HG02588 (cell line): ENCODE measurements at regions not wholly inside any gene's neighbourhood (a gene's known extent, or its start where the extent isn't known, plus 50 kb on each side); places are given as distances from the start of the nearest gene placed in this dataset.
"Not testable (repeated sequence)": the region's sequence is repeated elsewhere in the genome, so short reads cannot be mapped to it uniquely, and the experiment has no call there.

Experiments
- ATAC-seq: cut with Tn5 transposase; IDR thresholded peaks from one replicate; pipeline ENCODE4 v1.9.1; 2021; ENCODE audit warnings: mild to moderate bottlenecking, moderate library complexity; ENCODE audit not compliant: unreplicated experiment

DNA sequence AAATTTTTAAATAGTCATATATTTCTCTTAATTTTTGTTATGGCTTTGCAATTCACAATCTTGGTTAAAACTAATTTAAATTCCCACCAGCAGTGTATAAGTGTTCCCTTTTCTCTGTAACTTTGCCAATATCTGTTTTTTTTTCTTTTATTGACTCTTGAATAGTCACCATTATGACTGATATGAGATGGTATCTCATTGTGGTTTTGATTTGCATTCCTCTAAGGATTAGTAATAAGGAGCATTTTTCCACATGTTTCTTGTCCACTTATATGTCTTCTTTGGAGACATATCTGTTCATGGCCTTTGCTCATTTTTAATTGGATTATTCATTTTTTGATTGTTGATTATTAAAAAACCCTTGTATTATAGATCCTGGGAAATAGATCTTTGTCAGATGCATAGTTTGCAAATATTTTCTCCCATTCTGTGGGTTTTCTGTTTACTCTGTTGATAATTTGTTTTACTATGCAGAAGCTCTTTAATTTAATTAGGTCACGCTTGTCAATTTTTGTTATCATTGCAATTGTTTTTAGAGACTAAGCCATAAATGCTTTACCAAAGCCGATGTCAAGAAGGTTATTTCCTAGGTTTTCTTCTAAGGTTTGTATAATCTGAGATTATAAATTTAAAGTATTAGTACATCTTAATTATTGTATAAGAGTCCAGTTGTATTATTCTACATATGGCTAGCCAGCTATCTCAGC lies 610.9 kb downstream of the CHSY3 start:
- no peak for ATAC-seq

DNA sequence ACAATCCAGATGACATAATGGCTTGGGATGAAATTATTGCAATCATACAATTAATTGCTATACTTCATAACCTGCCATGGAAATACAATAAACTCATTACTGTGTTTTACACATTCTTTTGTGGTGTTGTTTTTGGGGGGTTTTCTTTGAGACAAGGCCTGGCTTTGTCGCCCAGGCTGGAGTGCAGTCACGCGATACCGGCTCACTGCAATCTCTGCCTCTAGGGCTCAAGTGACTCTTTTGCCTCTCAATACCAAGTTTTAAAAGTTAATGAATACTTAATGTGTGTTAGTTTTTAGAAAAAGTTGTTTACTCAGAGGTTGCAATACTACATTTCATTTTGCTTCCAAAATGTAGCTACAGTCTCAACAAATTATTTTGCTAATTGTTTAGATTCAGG lies 598.4 kb downstream of the CHSY3 start:
- ATAC-seq, result no peak

DNA sequence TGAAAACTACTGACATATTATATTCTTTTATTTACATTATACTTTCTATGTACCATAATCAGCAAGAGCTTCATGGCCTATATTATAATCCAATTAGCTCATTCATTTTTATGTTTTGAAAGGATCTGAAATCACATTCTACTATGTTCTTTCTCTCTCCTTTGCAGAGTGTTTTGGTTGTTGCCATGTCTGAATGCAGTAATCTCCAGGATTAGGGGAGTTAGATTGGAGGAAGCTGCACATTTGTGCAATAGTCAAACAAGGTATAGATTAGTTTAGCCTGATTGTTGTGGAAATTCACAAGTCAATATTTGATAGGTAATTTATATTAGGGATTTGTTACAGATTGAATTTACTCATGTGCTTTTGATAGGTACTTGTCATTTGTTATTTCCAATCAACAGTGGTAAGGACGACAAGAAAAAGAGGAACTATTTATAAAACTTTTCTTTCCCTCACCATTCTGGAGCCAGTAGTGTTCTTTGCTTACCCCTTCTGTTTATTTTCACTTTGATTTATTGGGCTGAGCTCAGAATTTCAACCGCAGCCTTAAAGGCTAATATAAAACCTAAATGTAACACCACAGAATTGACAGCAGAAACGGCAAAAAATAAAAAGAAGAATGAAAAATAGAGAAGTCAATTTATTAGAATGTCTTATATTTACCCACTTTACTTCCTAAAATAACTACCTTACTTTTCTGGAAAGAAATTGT lies 597.0 kb downstream of the CHSY3 start:
- ATAC-seq, result no peak

DNA sequence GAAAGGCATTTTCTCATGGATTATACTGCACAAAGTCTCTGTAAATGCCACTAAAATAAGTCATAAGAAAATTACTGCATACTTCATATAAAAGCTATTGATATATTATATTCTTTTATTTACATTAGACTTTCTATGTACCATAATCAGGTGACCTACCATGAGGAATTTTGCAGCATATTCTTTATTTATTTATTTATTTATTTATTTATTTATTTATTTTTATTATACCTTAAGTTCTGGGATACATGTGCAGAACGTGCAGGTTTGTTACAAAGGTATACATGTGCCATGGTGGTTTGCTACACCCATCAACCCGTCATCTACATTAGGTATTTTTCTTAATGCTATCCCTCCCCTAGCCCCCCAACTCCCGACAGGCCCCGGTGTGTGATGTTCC lies 596.2 kb downstream of the CHSY3 start:
- not testable (repeated sequence) for ATAC-seq

DNA sequence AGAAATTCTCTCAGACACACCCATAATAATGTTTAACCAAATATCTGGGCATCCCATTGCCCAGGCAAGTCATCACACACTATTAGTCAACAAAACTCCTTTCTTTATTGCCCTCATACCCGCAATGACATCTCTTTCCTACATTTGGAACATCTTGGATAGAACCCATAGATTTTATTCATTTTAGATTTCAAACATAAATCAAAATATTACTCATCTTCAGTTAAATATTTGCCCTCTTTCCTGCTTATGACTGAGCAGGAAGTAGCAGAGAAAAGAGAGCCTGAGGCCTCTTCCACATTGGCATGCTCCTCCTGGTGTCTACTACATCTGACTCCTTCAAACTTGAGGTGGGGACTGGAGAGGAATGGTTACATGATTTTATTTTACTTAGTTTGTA lies 592.0 kb downstream of the CHSY3 start:
- no peak for ATAC-seq

DNA sequence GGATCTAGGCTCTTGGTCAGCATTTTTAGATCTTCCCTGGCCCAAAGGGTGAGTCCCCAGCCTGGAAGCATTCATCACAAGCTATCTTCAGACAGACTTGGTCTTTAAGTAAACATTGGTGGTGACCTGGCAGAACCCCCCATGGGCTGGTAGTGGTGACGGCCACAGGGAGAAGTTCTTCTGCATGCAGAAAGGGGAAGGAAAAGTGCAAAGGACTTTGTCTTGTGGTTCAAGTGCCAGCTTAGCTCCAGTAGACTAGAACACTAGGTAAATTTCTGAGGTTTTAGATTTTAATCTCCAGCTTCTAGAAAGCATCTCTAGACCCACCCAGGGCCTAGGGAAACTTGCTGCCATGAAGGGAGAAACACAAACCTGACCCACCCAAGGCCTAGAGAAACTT lies 584.0 kb downstream of the CHSY3 start:
- no peak for ATAC-seq

DNA sequence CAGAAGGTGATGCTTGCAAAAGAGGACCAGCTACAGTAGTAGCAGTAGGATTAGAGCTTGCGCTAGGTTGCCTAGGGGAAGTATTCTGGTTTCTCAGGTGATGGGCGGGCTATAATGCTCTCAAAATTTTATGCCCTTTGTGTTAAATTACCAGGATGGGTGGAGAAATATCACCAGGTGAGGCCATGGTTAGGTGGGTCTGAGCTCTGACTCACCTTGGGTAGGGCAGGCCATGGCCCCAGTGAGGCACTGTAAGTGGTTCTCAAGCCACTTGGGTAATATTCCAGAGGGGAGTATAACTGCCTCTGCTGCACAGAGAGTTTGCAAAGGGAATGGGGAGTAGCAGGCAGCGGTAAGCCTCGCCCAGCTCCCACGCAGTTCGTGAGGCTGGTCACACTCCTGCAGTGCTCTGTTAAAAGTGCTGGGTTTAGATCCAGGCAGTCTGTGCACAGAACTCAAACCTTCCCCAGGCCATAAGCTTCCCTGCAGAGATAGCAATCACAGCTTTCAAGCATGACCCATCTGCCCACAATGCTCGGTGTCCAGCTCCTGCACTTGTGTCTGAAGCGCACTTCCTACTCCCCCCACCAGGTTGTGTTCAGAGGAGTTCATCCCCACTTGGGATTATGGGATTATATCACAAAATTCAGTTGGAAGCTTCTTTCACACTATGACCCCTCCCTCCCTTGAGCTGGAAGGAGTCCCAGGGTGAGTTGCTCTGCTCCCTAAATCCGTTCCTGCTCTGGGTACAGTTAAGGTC lies 575.0 kb downstream of the CHSY3 start:
- no peak for ATAC-seq

DNA sequence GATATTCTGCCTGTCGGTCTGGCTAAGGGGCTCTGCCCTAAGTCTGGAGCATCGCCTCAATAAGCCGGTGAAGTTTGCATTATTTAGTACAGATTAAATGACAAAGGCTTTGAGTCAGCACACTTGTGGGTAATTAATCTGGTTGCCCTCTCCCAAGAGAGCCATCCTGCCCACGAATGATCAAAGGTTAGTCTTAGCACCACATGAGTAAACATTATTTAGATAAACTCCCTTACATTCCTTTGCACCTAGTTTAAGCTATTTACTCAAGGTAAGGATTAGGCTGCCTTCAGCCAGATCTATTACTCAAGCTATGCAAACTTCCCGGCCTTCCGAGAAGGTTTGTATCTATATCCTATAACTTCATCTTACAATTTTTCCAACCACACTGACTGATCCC lies 572.1 kb downstream of the CHSY3 start:
- ATAC-seq, result no peak

DNA sequence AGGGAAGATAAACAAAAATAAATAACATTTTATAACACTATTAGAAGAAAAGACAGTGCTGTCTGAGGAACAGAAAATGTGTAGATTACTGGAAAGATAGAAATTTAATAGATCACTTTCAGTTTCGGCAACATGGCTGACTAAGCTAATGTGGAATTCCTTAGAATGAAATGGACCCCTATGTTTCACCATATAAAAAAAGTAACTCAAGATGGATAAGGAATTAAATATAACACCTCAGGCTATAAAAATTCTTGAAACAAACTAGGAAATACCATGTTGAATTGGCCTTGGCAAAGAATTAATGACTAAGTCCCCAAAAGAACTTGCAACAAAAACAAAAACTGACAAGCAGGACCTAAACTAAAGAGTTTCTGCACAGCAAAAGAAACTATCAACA lies 558.3 kb downstream of the CHSY3 start:
- no peak for ATAC-seq

DNA sequence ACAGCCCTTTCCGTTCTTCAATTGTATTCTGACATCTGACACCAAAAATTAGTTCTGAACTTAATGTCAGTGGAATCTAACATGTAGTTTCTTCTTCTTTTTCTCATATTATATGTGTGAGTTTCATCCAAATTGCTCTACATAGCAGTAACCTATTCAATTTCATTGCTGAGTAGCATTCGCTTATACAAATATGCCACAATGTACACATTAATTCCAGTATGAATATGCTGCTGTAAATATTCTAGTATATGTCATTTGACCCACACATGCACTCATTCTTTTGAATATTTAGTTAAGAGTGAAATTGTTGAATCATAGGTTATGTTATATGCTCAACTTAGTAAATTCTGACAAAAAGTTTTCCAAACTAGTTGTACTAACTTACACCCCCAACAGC lies 550.9 kb downstream of the CHSY3 start:
- no peak for ATAC-seq

DNA sequence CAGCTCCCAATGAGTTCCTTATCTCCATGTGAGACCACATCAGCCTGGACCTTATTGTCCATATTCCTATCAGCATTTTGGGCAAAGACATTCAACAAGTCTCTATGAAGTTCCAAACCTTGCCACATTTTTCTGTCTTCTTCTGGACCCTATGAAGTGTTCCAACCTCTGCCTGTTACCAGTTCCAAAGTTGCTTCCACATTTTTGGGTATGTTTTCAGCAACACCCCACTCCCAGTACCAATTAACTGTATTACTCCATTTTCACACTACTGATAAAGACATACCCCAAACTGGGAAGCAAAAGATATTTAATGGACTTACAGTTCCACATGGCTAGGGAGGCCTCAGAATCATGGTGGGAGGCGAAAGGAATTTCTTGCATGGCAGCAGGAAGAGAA lies 548.5 kb downstream of the CHSY3 start:
- no peak for ATAC-seq

DNA sequence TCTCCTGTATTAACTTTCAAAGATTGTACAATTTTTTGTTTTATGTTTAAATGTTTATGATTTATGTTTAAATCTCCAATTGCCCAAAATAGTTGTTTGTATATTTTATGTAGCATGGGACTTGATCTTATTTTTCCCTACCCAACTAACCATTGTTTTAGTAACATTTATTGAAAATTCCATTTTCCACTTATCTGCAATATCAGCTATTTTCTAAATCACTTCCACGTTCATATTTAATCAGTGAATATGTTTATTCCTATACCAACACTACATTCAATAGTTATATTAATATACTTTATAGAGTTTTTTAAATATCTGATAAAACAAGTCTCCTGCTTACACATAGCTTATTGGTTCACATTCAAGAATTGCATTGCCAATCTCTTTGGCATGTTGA lies 532.2 kb downstream of the CHSY3 start:
- ATAC-seq, result no peak

DNA sequence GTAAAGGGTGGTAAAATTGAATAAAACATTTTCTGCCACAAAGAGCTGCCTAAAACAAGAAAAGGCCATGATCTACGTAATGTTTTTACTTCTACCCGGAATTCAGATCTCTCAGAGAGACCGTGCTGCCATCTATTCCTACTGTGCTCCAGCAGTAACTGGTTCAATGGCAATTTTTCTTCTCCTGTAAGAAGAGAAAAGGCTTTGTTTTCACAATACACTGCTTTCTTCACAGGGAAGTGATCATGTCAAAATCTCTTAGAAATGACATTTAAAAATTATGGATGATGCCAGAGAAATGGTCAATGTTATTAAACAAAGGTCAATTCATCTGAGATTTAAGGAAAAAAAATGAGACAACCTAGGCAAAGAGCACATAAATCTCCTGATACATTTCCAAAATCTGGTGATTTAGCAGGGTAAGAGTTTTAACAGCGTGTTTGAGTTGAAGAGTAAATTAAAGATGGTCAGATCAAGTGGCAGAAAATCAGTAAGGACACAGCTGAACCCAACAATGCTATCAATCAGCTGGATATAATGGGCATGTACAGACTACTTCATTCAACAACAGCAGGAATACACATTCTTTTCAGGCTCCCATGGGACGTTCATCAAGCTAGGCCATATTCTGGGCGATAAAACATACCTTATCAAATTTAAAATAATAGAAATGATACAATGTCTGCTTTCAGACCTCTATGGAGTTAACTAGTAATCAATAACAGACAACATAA lies 523.1 kb downstream of the CHSY3 start:
- no peak for ATAC-seq

DNA sequence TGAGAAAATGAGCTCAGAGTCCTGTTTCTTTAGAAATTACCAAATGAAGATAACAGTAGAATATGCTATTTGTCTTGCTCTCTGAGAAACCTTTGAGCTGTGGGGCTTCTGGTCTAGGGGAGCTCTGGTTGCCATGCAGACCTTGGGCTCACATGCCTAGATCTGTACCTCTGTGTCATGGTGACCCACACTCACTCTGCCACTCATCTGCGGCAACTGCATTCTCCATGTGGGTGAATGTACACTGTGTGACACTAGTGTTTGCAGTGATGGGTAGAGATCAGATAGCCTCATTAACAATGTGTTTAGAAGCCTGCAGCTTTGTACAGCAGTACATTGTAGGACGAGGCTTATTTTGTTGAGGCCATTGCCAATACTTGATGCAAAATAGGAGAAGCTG lies 521.2 kb downstream of the CHSY3 start:
- no peak for ATAC-seq

DNA sequence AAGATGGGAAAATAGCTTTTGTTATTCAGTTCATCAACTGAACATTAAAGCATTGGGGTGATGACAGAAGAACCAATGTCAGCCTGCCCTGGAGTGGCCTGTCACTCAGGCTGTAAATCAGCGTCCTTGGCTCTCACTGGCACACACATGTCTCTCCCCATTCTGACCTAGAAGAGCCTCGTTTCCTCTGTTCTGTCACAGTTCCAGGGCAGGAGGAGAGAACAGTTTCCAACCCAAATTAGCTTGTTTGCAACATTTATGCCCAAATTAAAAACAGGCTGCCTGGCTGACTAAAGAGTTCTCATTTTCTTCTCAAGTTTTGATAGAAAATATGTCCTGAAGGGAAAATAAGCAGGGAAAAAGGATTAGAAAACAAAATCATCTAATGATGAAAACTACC lies 520.1 kb downstream of the CHSY3 start:
- no peak for ATAC-seq

DNA sequence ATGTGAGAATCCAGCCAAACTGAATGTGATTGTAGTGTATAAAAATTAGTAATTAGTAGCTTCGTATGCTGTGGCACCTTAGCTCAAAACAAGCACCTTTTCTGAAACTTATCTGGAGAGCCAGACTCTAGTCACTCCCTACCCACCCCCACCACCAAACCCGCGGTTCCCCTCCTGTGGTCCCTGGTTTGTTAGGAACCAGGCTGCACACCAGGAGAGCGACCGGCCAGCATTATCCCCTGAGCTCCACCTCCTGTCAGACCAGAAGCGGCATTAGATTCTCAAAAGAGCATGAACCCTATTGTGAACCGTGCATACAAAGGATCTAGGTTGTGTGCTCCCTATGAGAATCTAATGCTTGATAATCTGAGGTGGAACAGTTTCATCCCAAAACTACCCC lies 498.6 kb downstream of the CHSY3 start:
- no peak for ATAC-seq

DNA sequence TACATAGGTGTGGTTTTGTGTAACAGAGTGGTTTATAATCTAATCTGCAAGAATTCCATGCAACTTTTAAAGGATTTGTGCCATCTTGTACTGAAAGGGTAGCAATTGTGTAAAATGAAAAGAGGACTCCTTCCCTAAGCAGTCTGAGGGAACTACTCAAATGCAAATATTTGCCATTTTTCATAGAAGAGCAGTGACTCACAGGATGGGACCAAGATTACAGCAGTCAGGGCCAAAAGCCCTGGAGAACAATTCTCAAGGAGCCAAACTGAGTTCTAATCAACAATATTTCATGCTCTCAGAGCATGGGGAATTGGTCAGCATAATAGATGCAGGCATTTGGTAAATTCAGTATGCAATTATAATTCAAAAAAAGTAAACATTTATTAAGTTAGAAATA lies 495.8 kb downstream of the CHSY3 start:
- no peak for ATAC-seq

DNA sequence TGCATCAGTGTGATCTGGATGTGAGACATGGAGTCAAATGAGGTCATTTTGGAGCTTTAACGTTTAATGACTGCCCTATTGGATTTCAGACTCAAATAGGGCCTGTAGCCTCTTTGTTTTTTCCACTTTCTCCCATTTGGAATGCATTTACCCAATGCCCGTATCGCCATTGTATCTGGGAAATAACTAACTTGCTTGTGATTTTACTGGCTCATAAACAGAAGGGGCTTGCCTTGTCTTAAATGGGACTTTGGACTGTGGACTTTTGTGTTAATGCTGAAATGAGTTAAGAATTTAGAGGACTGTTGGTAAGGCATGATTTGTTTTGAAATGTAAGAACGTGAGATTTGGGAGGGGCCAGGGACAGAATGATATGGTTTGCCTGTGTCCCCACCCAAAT lies 494.6 kb downstream of the CHSY3 start:
- ATAC-seq, result no peak

DNA sequence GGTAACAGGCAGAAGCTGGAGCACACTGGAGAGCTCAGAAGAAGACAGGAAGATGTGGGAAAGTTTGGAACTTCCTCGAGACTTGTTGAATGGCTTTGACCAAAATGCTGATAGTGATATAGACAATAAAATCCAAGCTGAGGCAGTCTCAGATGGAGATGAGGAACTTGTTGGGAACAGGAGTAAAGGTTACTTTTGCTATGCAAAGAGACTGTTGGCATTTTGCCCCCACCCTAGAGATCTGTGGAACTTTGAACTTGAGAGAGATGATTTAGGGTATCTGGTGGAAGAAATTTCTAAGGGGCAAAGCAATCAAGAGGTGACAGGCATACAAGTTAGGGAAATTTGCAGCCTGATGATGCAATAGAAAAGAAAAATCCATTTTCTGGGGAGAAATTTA lies 493.5 kb downstream of the CHSY3 start:
- ATAC-seq, result not testable (repeated sequence)

DNA sequence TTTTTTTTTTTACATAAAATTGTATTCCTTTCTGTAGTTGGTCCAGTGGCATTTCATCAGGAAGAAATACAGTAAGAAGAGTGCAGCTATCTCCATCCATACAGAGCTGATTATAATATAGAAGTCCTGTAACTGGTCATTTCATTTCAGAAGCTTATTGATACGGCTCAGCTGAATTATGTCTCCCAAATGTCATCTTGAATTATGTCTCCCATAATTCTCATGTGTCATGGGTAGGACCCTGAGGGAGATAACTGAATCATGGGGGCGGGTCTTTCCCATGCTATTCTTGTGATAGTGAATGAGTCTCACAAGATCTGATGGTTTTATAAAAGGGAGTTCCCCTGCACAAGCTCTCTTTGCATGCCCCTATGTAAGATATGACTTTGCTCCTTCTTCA lies 492.9 kb downstream of the CHSY3 start:
- ATAC-seq, result no peak

DNA sequence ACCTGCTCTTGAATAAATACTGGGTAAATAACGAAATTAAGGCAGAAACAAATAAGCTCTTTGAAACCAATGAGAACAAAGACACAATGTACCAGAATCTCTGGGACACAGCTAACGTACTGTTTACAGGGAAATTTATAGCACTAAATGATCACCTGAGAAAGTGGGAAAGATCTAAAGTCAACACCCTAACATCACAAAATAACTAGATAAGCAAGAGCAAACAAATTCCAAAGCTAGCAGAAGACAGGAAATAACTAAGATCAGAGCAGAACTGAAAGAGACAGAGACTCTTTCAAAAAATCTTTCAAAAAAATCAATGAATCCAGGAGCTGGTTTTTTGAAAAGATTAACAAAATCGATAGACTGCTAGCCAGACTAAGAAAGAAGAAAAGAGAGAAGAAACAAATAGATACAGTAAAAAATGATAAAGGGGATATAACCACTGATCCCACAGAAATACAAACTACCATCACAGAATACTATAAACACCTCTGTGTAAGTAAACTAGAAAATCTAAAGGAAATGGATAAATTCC lies 487.5 kb downstream of the CHSY3 start:
- ATAC-seq, result not testable (repeated sequence)
